ENCODE measurements at regions not wholly inside any gene's neighbourhood (a gene's known extent, or its start where the extent isn't known, plus 50 kb on each side); places are given as distances from the start of the nearest gene placed in this dataset.

GRCh38 chr21:16588433-16588860, 858.7 kb downstream of the USP25 start:
- 6 to 10% methylated on average over 18 of the region's 18 CpGs for WGBS, 2 donors
- intact Hi-C loops (cut with DNase I; ENCODE audit: low total_unique reads) = no loop called here
- DNase-seq (ENCODE audit: low spot score in 2 of 2) = peak; percentile 83 to 94
- H3K4me3 ChIP-seq (ENCODE audit: low read depth, poor library complexity, severe bottlenecking) = no peak overlapping the region
- TF ChIP-seq POLR2A (IDR thresholded peaks at IDR 0.05) (no peak), CTCF (IDR thresholded peaks at IDR 0.05) (no peak)

- WGBS, 2 donors = 77 to 78% methylated on average over 7 of the region's 7 CpGs
- no peak for DNase-seq (ENCODE audit: low spot score in 2 of 2)
- intact Hi-C loops (cut with DNase I; ENCODE audit: low total_unique reads) = no loop called here
- no peak for TF ChIP-seq POLR2A (IDR thresholded peaks at IDR 0.05)
- TF ChIP-seq CTCF (IDR thresholded peaks at IDR 0.05) = no peak
- no peak overlapping the region for H3K4me3 ChIP-seq (ENCODE audit: low read depth, poor library complexity, severe bottlenecking)
These were observed 859.5 kb downstream of the USP25 start for GRCh38 chr21:16589006-16589898.

GRCh38 chr21:16590186-16590585, 860.4 kb downstream of the USP25 start:
- WGBS, 2 donors = 71 to 80% methylated on average over 5 of the region's 5 CpGs
- H3K4me3 ChIP-seq (ENCODE audit: low read depth, poor library complexity, severe bottlenecking) = no peak overlapping the region
- intact Hi-C loops (cut with DNase I; ENCODE audit: low total_unique reads) = no loop called here
- TF ChIP-seq POLR2A (IDR thresholded peaks at IDR 0.05) = no peak
- TF ChIP-seq CTCF (IDR thresholded peaks at IDR 0.05) = no peak
- DNase-seq (ENCODE audit: low spot score in 2 of 2) = no peak

DNA sequence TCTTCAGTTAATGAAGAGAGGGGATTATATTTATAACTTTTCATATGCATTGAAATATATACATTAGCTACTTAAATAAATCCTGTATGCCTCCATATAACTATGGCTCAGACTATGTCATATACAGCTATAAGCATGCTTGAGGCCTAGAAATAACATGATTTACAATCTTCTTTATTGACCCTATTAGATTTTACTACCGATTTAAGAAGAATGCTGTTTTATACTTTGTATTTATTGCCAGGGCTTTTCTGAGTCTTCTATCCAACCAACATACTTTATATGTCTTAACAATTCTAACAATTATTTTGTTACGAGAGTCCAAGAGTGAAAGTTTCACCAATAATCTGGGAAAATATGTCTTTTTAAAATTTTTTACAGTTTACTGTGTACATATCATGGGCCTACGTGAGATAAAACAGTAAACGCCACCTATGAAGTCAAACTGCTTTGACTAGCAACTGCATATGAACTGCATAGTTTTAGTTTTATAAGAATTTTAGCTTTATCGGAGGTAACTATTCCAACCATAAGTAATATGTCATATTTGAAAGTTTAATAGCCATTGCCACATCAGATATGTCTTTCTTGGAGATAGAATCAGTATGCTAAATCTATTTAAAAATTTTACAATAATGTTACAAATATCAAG, 861.0 kb downstream of the USP25 start:
- TF ChIP-seq CTCF (IDR thresholded peaks at IDR 0.05) (no peak), POLR2A (IDR thresholded peaks at IDR 0.05) (no peak)
- no peak for DNase-seq (ENCODE audit: low spot score in 2 of 2)
- H3K4me3 ChIP-seq (ENCODE audit: low read depth, poor library complexity, severe bottlenecking) = no peak overlapping the region
- intact Hi-C loops (cut with DNase I; ENCODE audit: low total_unique reads) = no loop called here
- WGBS, 2 donors = 75 to 84% methylated on average over 5 of the region's 5 CpGs

DNA sequence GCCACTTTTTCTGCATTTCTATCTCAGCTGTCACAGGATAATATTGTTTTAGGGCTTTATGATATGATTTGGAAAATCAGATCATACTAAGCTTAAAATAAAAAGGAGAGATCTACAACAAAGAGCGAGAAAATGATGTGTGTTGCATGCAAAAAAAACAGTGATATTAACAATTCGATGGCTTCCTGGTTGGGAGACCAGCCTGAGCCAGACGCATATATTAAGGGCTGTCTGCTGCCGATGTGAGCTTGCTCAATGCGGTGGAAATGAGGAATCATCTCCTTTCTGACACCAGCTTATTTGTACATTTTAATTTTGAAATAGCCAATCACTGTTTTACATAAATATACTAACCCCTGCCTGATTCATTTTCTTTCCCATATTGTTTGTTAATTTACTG, 862.6 kb downstream of the USP25 start:
- intact Hi-C loops (cut with DNase I; ENCODE audit: low total_unique reads) = no loop called here
- 57 to 66% methylated on average over 5 of the region's 5 CpGs for WGBS, 2 donors
- no peak overlapping the region for H3K4me3 ChIP-seq (ENCODE audit: low read depth, poor library complexity, severe bottlenecking)
- no peak for DNase-seq (ENCODE audit: low spot score in 2 of 2)
- TF ChIP-seq CTCF (IDR thresholded peaks at IDR 0.05) (no peak), POLR2A (IDR thresholded peaks at IDR 0.05) (no peak)
